Thyroid gland (tissue), 4 donors: ENCODE measurements at regions not wholly inside any gene's neighbourhood (a gene's known extent, or its start where the extent isn't known, plus 50 kb on each side); places are given as distances from the start of the nearest gene placed in this dataset.

ENCODE experiments used
- DNase-seq, 2 donors: peaks; one replicate each; pipeline ENCODE4 v3.0.0-alpha.2; 2019
- H3K27ac ChIP-seq, 3 donors: fragments of 200-600 bp; sonication (generic); 1 replicate in 2 of 3; 2 replicates in 1 of 3; pipeline ENCODE4 v1.5.1; 2016 to 2019; ENCODE audit warnings: mild to moderate bottlenecking in 1 of 3, moderate library complexity in 1 of 3
- H3K27me3 ChIP-seq: fragments of 200-600 bp; sonication (generic); one replicate; pipeline ENCODE4 v1.5.1; 2019
- H3K36me3 ChIP-seq, 2 donors: fragments of 200-600 bp; sonication (generic); one replicate each; pipeline ENCODE4 v1.5.1; 2016 to 2019
- H3K4me1 ChIP-seq, 2 donors: fragments of 200-600 bp; sonication (generic); one replicate each; pipeline ENCODE4 v1.5.1; 2017 to 2019
- H3K4me3 ChIP-seq, 3 donors: fragments of 200-600 bp; sonication (generic); replicated peaks in 1 of 3; 1 replicate in 2 of 3; 2 replicates in 1 of 3; pipeline ENCODE4 v1.5.1; 2016; ENCODE audit warnings: mild to moderate bottlenecking in 1 of 3
- H3K9me3 ChIP-seq: fragments of 200-600 bp; sonication (generic); one replicate; pipeline ENCODE4 v1.5.1; 2017
- CTCF ChIP-seq, 6 experiments: fragments of 200-600 bp in 3 of 6; fragments of 450-650 bp in 3 of 6; sonication (generic) in 3 of 6; IDR thresholded peaks; one replicate each; pipeline ENCODE4 v1.5.1; 2016 to 2019; ENCODE audit warnings: antibody characterized with exemption in 6 of 6, mild to moderate bottlenecking in 2 of 6, inconsistent platforms in 1 of 6, moderate library complexity in 1 of 6
- POLR2A ChIP-seq, 2 donors: fragments of 450-650 bp; IDR thresholded peaks; one replicate each; pipeline ENCODE4 v1.6.1; 2017; ENCODE audit warnings: antibody characterized with exemption in 2 of 2, mild to moderate bottlenecking in 2 of 2, moderate library complexity in 1 of 2
- WGBS, 2 donors: methylation state at CpG; one replicate each; pipeline ENCODE4 v1.1.5; 2017; 5-methylcytosine and 5-hydroxymethylcytosine counted together
- intact Hi-C: fragments of 100-400 bp; cut with DNase I; formaldehyde crosslinking; loops from one replicate; pipeline ENCODE4 v1.15.1; 2023

GRCh38 chr1:58256041-58256440, 290.5 kb downstream of the OMA1 start:
- Histone ChIP-seq H3K4me1 (no peaks in the 10 kb centered on the region), H3K27me3 (no peaks in the 10 kb centered on the region), H3K4me3 (no peak overlapping the region), H3K27ac (no peak overlapping the region), H3K9me3 (no peaks in the 10 kb centered on the region), H3K36me3 (no peaks in the 10 kb centered on the region)
- WGBS, 2 donors = 86 to 88% methylated on average over 10 of the region's 10 CpGs
- intact Hi-C loops = no loop called here
- no peak for TF ChIP-seq CTCF (IDR thresholded peaks at IDR 0.05)
- no peak for TF ChIP-seq POLR2A (IDR thresholded peaks at IDR 0.05)
- no peak for DNase-seq

- H3K9me3 ChIP-seq = no peaks in the 10 kb centered on the region
- no peaks in the 10 kb centered on the region for H3K27me3 ChIP-seq
- TF ChIP-seq POLR2A (IDR thresholded peaks at IDR 0.05) (no peak), CTCF (IDR thresholded peaks at IDR 0.05) (no peak)
- intact Hi-C loops = no loop called here
- 86 to 88% methylated on average over 4 of the region's 4 CpGs for WGBS, 2 donors
- H3K4me1 ChIP-seq = peaks cover under 1 to 2% of the 10 kb centered on the region in 2 donors
- H3K36me3 ChIP-seq = no peaks in the 10 kb centered on the region
- no peak overlapping the region for H3K27ac ChIP-seq
- H3K4me3 ChIP-seq = no peak overlapping the region
- DNase-seq = no peak
Observed at GRCh38 chr1:58255192-58255591, 291.3 kb downstream of the OMA1 start.

- DNase-seq = no peak
- no peak overlapping the region for H3K27ac ChIP-seq
- H3K27me3 ChIP-seq = no peaks in the 10 kb centered on the region
- no peaks in the 10 kb centered on the region for H3K9me3 ChIP-seq
- intact Hi-C loops = no loop called here
- WGBS, 2 donors = 44 to 56% methylated on average over 4 of the region's 4 CpGs
- peaks cover 4 to 9% of the 10 kb centered on the region in 2 donors for H3K4me1 ChIP-seq
- no peaks in the 10 kb centered on the region for H3K36me3 ChIP-seq
- TF ChIP-seq CTCF (IDR thresholded peaks at IDR 0.05) (no peak), POLR2A (IDR thresholded peaks at IDR 0.05) (no peak)
- H3K4me3 ChIP-seq = no peak overlapping the region
Observed at GRCh38 chr1:58251430-58252073, 295.0 kb downstream of the OMA1 start.

DNA sequence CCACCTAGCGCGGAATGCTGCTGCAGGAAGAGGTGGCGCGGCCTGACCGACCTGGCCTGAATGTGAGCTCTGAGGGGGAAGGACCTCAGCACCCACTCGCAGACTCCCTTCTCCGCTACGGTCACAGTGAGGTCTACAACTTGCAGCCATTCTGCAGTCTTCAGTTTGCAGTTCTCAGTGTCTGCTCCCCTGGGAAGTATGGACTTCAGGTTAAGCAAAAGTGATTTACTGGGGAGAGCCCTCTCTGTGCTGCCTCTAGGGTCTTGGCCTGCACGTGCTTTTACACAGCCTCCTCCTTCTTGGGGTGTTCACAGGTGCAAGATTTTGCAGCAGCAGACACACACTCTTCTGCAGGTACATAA, 296.0 kb downstream of the OMA1 start:
- WGBS, 2 donors = 8 to 19% methylated on average over 6 to 9 of the region's 9 CpGs
- Histone ChIP-seq H3K4me1 (peaks cover 4 to 9% of the 10 kb centered on the region in 2 donors), H3K27ac (no peak overlapping the region), H3K9me3 (no peaks in the 10 kb centered on the region), H3K4me3 (no peak overlapping the region), H3K27me3 (no peaks in the 10 kb centered on the region), H3K36me3 (no peaks in the 10 kb centered on the region)
- TF ChIP-seq POLR2A (IDR thresholded peaks at IDR 0.05) (no peak), CTCF (IDR thresholded peaks at IDR 0.05) (no peak)
- intact Hi-C loops = no loop called here
- DNase-seq = no peak

GRCh38 chr1:58249737-58250586, 296.6 kb downstream of the OMA1 start:
- intact Hi-C loops = no loop called here
- TF ChIP-seq CTCF (IDR thresholded peaks at IDR 0.05) = no peak
- TF ChIP-seq POLR2A (IDR thresholded peaks at IDR 0.05) = no peak
- 1 to 4% methylated on average over 20 to 61 of the region's 81 CpGs for WGBS, 2 donors
- Histone ChIP-seq H3K27ac (no peak overlapping the region), H3K36me3 (no peaks in the 10 kb centered on the region), H3K27me3 (no peaks in the 10 kb centered on the region), H3K4me1 (peaks cover 4 to 9% of the 10 kb centered on the region in 2 donors), H3K9me3 (no peaks in the 10 kb centered on the region), H3K4me3 (no peak overlapping the region)
- no peak for DNase-seq
